Activated CD4-positive, alpha-beta T cell treated with anti-CD3 and anti-CD28 coated beads, Interleukin-2, amount 50 U/mL, for 1 hour (primary cell): ENCODE measurements at regions not wholly inside any gene's neighbourhood (a gene's known extent, or its start where the extent isn't known, plus 50 kb on each side); places are given as distances from the start of the nearest gene placed in this dataset.
"Not testable (repeated sequence)": the region's sequence is repeated elsewhere in the genome, so short reads cannot be mapped to it uniquely, and the experiment has no call there.

Experiments used
- DNase-seq: peaks from one replicate; pipeline ENCODE4 v3.0.0-alpha.2; 2020

DNA sequence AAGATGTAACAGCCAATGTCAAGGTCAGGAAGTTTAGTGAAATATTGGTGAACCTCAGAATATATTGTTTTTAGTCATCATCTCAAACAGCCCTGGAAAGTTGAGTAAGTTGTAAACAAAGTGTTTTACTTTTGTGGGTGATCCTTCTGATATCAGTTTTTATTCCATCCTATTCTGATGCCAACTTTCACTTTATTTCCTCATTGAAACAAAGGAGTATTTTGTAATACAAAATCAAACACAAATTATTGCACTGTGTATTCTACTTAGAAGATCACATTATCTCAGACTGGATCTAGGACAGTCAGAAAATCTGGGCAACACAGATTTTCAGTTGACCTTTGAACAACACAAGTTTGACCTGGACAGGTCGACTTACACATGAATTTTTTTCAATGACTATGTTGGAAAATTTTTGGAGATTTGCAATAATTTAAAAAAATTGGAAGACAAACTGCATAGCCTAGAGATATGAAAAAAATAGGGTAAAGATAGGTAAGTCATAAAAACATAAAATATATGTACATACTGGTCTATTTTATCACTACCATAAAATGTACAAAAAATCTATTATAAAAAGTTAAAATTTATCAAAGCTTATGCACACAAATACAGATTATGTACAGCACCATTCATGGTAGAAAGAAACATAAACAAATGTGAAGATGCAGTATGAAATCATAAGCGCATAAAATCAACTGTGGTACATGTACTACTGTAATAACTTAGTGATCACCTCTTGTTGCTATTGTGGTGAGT, 709.1 kb upstream of the FAM241A start:
- no peak for DNase-seq

DNA sequence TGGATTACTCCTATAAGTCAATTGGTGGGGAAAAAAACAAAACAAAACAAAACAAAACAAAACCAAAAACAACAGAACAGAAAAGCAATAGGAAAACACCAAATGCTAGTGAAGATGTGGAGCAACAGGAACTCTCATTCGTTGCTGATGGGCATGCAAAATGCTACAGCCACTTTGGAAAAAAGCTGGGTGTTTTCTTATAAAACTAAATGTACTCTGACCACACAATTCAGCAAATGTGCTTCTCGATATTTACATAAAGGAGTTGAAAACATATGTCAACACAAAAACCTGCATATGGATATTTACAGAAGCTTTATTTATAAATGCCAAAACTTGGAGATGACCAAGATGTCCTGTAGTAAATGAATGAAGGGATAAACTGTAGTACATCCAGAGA, 703.6 kb upstream of the FAM241A start:
- DNase-seq, result no peak

DNA sequence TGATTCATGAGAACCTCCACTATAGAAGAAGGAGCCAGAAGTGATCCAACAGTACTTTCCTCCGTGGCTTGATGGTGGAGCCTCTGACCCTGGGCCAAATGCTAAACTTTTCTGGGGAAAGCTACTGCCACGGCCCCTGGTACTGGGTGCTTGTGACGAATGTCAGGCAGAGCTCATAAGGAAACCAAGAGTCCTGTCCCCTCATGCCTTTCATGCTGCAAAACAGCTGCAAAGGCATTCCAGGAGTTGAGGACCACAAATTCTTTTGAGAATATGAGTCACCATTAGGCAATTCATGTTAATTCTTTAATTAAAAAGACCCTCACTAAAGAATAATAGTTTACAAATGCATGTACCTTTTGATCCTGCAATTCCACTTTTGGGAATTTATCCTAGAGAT, 700.4 kb upstream of the FAM241A start:
- not testable (repeated sequence) for DNase-seq

DNA sequence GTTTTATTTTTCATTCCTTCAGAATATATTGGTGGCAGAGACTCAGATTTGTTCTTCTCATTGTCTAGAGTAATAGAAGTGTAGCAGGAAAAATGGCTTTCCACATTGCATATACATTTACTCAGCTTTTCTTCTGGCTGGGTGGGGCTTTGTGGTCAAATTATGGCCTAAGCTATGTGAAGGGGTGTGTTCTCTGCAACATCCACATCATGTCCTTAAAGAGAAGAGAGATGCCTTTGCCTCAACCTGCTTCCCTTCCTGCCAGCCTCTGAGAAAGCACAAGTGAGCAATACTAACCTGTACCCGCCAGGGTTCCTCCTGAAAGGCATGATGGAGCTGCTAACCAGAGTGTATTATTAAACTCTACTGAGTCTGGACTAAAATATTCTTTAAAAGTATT, 695.6 kb upstream of the FAM241A start:
- no peak for DNase-seq

DNA sequence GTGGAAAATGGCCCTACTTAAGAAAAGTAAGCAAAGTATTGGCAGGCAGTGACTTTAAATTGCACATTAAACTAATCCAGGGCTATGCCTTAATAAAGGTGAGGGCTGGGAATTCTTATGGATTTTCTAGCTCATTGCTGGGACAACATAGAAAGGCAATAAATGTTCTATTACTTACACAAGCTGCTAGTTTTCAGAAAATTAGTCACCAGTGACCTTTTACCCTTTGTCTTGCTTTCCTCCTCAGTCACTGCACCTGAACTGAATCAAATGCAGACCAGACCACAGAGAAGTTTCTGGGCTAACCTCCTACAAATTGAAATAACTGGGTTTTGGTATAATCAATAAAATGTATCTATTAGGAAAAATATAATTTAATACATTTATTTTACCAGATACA, 694.4 kb upstream of the FAM241A start:
- DNase-seq, result no peak

DNA sequence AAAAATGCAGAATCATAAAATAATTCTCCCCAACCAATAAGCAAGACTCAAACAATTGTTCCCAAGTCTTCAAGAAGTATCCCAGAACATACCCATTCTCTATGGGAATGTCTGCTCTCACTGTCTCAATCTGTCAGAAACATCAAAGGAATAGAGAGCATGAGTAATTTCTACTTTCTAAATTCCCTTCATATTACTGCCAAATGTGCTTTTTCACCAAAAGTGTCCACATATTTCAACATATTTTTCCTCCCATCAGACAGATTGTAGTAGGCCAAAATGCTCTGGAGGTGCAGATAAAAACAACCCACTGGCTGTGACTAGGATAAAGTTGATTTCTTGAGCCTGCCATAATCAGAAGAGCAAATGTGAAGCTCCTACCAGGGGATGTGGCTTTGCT, 692.0 kb upstream of the FAM241A start:
- no peak for DNase-seq

DNA sequence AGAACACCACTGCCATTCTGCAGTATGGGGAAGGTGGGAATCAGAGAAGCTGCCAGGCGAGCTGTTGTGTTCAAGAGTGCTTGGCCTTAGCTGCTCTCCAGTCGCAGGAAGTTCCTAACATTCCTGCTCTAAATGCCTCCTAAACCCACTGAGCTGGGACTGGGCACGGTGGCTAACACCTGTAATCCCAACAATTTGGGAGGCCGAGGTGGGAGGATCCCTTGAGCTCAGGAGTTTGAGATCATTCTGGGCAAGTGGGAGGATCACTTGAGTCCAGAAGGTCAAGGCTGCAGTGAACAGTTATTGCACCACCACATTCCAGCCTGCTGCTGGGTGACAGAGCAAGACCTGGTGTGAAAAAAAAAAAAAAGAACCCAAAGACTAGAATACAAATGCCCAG, 690.3 kb upstream of the FAM241A start:
- DNase-seq, result no peak

DNA sequence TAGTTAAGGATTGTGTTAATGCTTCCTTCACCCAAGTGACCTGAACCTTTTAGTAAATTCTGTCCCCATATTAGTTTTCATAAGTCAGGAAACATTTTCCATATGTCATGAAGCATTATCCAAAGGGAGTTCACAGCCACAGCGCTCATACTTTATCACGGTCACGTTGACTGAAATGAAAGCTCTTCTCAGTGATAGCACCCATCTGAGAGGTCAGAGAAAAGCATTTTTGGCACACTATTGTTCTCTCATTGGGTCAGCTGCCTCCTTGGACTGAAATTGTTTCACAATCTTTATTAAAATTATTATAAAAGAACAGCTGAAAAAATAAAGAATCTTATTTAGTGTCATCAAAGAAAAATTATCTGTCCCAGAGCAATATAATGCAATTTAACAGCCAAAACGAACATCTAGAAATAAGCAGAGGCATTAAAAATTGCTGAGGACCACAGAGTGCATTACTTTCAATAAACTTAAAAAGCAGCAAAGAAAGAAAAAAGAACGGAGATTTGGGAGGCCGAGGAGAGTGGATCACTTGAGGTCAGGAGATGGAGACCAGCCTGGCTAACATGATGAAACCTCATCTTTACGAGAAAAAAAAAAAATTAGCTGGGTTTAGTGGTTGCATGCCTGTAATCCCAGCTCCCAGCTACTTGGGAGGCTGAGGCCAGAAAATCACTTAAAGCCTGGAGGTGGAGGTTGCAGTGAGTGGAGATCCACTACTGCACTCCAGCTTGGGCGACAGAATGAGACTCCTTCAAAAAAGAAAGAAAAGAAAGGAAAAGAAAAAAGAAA, 680.8 kb upstream of the FAM241A start:
- no peak for DNase-seq

DNA sequence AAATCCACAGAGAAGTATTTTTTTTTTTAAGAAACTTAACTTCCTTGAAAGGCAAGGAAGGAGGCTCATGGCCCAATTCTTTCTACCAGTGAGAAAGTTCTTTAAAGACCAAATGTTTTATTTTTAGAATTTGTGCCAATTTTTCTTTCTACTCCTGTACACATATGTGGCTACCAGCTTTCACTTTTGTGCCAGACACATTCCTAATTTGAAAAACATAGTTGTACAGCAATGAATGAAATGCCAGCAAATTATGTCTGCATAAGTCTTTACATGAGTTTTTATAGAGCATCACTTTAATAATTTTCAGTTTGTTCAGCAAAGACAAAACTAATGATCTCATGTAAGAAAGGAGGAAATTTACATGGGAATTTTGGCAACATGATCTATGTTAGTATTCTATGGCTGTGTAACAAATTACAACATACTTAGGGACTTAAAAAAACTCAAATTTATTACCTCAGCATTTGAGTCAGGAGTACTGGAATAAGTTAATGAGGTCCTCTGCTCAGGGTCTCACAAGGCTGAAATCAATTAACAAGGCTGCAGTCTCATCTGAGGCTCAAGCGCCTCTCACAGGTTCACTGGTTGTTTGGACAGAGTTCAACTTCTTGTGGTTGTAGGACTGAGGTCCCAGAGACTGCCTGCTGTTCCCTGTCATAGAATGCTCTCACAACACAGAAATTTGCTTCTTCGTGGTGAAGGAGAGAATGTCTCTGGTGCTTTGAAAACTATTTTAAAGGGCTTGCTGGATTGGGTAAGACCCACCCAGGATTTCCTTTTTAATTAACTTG, 678.2 kb upstream of the FAM241A start:
- no peak for DNase-seq

DNA sequence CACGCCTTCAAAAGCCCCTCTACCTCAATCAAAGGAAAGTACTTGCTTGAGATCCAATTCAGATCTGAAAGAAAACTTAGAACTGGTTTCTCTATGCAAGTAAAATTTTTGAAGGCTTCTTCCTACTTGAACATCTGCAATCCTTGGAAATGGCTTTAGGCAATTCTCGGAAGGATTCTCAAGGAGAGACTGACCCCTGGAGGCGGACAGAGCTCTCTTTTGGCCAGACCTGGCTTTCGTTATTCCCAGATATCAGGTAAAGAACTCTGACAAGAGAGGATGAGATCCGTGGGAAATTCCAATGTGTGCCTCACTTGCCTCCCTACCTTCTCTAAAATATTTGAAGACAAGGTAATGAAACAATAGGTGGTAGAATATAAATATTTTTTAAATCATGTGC, 670.3 kb upstream of the FAM241A start:
- DNase-seq, result no peak

DNA sequence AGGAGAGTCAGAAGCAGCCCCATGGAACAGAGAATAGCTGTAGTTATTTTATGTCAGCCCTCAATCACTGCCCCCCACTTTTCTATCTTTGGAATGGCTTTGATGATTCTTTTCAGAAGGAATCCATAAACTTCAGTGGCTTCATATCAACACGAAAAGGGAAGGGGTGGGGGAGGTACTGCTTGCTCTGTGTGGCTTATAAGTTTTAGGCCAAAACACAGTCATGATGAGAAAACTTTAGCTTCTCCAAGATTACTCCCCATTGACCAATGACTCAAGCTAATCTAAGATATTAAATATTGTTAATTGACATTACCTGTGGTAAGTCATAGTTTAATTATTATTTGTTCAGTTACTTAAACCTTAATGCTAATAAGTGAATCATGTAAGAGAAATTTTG, 669.6 kb upstream of the FAM241A start:
- DNase-seq, result no peak

DNA sequence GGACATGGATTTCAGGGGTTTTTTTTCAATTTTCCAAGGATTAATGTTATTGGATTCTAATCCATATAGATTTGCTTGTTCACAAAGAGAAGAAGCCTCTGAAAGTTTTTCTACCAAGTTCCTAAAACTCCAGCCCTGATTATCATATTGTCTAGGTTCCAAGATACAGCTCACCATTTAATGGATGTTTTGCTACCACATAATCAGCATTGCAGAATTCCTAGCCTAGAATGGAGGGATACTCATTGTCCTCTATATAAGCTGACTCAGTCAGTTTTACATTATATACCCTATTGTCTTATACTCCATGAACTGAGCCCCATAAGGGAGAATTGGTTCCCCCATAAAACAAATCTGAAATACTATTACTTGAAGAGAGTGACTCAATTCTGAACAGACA, 664.7 kb upstream of the FAM241A start:
- DNase-seq, result no peak

DNA sequence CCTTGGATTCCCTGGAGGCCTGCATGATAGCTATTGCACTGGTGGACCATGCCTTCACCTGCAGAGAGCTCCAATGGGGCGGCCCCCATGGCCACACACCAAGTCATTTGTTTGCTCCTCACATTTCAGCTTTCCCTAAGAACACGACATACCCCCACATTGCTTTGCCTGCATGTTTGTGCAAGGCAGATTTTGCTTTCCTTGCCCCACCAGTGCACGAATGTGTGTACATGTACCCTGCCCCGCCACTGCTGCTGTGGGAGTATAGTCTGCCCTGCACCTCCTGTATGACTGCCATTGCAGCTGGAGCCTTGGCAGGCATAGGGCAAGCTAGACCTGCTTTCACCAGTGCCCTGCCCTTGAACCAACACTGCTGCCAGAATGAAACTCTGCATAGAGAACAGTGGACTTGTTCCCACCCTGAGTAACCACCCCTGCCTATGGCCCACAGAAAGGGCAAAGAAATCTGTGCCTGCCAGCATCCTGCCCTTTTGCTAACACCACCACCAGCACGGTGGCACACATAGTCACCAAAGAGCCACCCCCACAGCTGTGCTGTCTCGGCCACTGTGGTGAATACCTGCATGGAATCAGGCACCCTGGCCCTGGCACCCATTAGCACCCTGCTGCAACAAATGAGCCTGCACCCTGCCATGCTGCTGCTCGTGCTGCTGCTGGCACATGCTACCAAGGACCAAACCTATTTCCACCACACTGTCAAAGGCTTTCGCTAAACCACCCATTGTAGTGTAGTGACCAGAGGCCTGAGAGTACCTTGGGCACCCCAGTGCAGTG, 661.7 kb upstream of the FAM241A start:
- no peak for DNase-seq

DNA sequence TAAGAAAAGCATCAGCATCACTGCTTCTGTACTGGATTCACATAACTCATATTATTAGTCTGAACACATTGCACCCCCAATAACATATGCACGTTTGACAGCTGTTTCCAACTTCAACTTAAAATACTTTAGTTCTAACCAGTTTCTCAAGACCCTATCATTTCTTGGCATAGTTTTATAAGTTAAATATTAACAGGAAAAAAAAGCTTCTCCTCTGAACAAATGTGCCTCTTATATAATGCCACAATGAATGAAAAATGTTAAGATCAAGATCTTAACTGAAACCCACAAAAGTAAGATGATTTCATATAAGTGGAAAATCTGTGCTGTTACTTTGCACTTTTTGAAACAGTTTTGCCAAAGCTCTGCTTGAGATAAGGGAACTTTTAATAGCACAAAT, 652.8 kb upstream of the FAM241A start:
- DNase-seq, result no peak

DNA sequence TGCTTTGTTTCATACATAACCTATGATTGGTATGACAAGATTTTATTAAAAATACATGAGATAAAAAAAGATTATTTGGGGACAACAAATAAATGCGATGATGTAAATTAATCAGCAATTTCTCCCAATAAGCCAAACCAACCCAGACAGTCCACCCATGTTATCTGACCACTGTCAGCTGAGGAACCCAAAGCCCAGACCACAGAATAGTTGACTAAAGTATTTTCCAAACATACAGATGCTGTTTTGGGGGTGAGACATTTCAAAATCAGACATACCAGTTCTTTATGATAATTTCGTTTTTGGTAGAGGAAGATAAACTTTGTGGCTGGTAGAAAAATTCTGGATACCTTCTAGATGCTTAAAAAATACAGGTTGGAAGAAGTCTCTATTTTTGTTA, 650.8 kb upstream of the FAM241A start:
- no peak for DNase-seq

DNA sequence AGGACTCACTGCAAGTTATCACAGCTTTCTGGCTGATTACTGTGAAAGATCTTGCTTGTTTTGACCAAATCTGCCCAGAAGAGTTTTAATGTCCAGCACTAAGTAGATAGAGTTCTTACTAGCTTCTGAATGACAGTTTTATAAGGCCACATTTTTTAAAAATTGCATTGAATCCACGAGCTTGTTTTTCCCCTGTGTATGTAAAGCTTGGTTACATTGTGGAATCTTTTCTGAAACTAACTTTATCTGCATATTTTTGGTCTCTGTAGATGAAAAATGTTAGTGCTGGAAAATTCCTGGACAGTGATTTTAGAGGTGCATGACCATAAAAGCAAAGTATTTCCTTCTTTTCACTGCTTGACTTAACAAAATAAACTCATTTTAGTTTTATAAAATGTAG, 650.3 kb upstream of the FAM241A start:
- DNase-seq, result no peak

DNA sequence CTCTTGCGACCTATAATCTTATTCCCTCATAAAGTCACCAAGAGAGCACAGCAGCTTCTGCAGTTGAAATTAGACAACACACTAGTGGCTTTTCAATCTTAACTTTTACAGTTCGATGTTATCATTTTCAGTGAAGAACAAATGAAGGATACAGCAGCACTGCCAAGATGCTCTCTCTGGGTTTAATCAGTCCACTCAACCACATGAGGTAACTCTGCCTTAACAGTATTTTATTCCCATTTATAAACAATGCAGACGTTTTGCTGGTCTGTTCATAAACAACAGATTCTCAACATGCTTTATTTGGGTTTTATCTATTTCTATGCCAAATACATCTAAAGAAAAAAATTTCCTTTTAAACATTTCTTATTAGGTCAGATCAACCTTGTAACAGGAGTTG, 646.0 kb upstream of the FAM241A start:
- no peak for DNase-seq

DNA sequence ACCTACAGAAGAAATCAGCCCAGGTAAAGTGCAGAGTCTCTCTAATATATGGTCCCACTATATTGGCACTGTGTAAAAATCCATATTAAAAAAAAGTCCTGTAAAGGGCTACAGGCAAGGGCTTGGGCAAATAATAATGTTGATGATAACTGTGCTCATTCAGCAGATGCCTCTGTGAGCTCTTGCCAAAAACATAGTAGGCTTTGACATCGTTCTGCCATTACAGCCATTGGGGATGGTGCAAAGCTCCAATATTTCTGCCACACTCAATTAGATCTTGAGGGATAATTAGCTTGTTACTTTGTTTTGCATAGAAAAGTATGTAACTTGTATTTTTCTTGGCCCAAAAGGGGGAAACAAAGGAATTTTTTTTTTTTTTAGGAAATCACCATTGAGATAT, 645.5 kb upstream of the FAM241A start:
- no peak for DNase-seq

DNA sequence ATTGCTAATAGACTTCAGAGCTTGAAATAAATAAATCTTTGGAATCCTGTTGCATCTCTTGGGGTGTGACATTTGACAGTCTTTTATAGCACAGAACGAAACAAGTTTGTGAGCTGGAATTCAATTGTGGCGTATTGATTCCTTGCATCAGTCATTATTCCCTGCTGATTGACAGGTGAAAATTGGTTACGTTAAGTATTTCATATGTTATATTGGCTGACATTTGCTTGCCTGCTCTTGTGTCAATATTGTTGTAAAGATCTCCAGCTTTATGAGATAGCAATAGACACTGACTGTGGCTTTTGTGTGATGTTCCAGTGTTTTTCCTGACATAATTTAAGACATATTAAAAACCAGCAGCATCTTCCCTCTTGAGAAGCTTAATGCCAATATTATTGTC, 644.4 kb upstream of the FAM241A start:
- no peak for DNase-seq

DNA sequence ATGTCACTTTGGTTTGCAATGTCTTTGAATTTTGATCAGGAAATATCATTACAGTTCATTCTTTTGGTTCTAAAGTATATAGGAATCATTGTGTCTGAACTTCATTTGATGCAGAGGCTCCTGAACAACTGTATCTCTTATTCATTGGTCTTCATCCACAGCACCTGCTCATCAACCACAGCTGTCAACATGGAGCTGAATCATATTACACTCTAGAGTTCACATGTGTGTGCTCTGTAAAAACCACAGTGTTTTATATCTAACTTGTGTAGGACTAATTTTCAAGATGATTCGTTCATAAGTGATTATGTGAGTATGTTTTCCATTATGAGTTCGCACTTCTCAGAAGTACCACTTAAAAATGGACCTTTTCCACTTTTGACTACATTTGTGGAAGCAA, 643.3 kb upstream of the FAM241A start:
- no peak for DNase-seq

DNA sequence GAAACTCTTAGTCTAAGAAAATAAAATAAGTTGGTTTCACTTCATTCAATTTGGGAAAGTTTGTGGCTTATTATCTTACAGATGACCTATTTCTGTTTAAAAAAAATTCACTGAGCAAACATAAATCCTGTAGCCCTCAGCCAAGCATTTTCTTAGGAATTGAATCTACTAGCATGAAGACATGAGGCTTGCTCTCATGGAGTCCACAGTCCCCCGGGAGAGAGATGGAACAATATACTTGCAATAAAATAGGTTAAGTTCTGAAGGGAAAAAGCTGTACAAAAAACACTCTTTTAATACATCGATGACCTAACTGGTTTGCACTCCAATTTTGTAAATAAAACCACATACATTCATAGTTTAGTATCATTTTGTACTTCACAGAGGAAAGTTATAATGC, 642.6 kb upstream of the FAM241A start:
- DNase-seq, result no peak

DNA sequence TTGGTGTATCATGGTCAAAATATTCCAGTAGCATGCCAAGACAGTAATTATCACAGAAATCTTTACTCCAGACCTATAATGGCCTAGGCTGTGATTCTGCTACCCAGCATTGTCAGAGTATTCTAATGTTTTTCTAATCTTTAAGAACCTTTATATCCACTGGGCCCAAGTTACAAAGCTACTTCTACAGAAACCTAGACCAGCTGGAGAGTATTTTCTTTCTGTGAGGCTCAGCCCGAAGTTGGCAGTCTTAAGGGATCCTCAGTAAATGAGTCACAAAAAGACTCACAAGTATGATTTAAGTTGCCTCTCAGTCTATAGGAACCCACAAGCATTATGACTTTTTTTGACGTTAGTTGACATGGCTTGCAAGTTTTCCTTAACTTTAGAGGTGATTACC, 638.5 kb upstream of the FAM241A start:
- no peak for DNase-seq

DNA sequence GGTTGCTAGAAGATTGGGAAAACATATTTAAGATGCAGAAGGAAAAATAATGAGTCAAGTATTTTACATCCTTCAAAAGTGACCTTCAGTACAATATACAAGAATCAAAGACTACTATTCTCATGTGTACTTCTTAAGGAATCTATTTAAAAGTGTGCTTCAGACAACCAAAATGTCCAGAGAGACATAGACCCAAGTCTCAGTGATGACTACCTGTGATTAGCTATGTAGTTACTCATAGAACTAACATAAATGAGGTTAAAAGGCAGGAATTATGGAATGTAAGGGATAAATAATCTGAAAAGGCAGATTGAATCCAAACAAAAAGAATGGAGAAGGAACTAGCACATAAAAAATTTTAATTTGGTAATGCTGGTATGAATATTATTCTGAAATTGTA, 634.7 kb upstream of the FAM241A start:
- no peak for DNase-seq
